GM21528 (cell line): ENCODE measurements at regions not wholly inside any gene's neighbourhood (a gene's known extent, or its start where the extent isn't known, plus 50 kb on each side); places are given as distances from the start of the nearest gene placed in this dataset.

Experiments used
- ATAC-seq: cut with Tn5 transposase; IDR thresholded peaks from one replicate; pipeline ENCODE4 v1.9.1; 2021; ENCODE audit warnings: mild to moderate bottlenecking, moderate library complexity; ENCODE audit not compliant: unreplicated experiment, low FRiP score

DNA sequence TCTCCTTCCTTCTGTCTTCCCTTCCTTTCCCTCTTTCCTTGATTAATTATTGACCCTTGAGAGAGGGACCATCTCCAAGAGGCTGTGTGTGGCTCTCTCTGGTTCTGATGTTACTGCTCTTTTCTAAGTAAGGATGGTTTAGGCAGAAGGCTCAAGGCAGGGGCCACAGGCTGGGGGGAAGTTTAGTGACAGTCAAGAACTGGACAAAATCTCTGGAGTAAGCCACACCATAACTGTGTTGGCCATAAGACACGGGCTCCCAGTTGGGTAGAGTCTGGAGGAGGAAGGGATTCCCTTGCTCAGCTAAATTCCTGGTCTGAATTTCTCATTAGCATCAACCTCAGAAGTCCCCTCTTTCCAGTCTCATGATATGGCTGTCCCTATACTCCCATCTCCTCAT is 74.7 kb downstream of the BUD13 start:
- ATAC-seq: no peak

DNA sequence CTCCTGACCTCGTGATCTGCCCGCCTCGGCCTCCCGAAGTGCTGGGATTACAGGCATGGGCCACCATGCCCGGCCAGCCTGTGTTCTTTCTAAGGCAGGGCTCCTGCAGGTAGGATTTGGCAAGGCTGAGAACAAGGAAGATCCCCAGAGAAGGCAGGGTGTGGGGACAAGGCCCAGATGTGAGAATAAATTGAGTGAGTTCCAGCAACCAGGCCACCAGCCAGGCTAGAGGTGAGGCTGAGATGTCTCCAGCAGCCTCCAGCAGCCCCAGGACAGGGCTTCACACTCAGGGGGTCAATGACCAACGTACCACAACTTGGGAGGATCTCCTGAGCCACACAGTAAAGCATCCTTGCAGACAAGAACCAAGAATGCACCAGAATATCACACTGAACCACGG is 75.1 kb downstream of the BUD13 start:
- no peak for ATAC-seq

DNA sequence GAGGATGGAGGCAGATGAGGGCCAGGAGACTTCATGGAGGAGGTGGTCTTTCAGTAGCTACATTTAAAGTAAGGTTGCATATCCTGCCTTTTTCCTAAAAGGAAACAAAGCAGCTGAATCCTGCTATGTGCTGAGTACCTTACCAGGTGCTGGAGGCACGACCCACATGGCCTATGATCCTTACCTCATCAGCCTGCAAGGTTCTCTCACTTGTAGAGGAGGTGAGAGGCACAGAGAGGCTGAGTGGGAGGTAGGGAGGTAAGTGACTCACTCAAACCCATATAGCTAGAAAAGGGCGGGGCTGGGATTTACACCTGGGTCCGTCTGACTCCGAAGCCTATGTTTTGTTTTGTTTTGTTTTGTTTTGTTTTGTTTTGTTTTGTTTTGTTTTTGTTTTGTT is 75.8 kb downstream of the BUD13 start:
- no peak for ATAC-seq

DNA sequence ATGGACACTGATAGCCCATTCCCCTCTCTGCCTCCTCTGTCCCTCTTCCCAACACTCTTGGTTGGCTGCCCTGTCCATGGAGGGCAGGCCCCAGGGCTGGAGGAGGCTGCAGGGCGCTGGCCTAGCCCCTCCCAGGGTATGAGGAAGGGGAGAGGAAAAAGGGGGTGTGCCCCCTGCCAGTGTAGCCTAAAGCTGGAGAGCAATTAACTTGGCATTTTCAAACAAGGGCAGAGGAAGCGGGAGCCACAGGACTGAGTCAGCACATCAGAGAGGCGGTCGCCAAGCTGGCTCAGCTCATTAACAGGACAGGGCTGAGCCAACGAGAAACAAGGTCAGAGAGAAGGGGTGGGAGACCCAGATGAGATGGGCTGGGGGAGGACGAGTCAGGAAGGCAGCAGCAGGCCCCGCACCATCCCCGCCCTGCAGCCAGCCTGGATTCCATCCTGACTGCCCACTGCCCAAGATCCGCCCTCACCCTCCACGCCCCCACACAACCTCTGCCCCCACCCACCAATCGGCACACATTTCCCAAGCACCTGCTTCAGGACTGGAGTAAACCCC is 76.3 kb downstream of the BUD13 start:
- ATAC-seq: no peak

DNA sequence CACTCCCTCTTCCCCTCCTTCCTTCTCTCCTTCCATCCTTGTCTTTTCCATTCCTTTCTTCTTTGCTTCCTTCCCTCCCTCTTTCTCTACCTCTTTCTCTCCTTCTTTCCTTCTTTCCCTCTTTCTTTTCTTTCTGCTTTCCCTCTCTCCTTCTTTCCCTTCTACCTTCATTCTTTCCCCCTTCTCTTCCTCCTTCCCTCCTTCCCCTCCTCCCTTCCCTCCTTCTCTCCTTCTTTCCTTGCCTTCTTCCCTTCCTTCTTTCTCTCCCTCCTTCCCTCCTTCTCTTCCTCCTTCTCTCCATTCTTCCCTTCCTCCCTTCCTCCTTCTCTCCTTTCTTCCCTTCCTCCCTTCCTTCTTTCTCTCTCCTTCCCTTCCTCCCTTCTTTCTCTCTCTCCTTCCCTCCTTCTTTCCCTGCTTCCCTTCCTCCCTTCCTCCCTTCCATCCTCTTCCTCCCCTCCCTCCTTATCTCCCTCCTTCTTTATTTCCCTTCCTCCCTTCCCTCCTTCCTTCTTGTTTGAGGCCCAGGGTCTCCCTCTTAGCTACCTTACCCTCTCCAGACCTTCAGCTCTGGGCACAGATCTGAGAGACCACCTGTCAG is 77.0 kb downstream of the BUD13 start:
- no peak for ATAC-seq

DNA sequence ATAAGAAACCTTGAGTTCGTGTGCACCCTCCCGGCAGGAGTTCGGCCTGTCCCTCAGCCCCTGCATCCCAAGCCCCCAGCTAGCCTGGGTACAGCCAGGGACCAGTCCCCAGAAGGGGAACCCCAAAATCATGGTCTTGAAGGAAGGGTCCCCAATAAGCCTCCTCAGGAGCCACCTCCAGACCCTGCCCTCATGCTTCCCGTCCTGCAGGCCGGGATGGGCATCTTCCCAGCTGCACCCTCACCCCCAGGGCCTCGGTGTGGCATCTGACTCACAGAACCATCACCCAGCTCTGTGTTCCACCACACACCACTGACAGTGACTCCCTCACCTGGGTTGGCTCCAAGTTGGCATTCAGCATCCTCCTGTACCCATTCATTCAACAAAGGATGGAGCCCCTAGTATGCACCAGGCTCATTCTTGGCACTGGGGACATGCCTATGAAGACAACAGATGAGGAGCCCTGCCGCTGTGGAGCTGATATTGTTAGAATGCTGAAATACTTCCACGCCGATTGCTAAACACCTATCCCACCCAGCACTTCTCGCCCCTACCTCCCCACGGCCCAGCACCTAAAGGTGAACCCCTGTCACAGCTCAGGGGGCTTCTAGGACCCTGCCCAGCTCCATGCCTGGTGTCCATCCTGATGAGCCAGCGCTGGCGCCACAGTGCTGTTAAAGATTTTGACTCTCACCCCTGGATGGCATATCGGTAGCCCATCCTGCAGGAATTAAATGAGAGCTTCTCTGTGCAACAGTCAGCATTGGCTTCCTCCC is 77.8 kb downstream of the BUD13 start:
- no peak for ATAC-seq

DNA sequence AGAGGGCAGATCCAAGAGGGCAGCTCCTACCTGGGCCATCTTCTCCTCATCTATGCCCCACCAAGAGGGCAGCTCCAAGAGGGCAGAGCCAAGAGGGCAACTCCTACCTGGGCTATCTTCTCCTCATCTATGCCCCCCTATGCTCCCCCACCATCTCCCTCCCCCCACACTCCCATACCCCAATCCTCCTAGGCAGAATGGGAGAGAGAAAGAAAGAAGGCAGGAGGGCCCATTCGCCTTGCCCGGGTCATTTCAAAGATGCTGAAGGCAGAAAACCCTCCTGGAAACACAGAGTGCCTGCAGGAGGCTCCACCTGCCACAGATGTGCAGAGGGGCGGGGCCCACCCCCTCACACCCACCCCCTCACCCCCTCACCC is 78.5 kb downstream of the BUD13 start:
- ATAC-seq: no peak

DNA sequence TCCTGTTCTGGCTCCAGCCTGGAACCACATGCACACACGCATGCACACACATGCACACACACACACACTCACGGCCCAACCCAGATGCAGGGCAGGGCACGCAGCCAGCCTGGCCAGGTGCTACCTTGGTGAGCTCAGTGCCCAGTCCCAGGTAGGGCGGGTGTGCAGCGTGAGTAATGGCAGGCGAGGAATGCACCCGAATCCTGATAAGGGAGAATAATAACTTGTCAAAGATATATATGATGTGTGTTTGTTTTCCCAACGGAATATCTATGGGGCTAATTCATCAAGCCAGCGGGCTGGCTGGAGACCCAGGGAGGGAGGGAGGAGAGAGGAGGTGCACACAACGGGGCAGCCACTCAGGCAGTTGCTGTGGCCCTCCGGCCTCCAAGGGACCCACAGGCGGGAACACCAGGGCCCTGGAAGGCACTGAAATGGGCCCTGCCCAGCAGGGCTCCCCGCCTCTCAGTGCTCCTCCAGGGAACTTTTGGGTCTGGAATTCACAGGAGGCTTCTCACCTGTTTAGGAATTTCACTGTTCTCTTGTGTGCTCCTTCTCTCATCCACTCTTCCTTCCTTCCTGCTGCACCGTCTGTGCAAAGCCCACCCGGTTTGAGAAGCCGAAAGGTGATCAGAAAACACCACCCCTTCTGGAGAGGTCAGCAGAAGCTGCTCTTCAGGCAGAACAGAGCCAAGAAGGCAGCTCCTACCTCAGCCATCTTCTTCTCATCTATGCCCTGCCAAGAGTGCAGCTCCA is 79.0 kb downstream of the BUD13 start:
- no peak for ATAC-seq

DNA sequence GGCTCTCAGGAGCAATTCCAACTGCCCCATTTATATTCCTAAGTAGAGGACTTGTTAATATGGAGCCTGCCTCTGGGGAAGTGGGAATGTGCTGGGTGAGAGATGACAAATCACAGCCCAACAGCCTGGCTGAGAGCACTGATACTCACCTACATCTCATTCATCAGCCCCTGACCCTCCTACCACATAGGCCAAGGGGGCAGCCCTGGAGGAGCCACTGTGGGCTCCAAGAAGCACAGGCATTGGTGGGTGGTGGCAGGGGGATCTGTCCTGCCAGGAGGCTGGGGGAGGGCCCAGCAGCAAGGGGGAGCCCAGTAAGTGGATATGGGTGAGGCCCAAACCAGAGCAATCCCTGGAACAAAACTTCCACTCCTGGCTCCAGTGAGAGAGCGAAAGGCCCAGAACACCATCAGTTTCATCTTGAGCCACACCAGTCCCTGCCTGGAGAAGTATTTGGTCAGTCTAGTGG is 79.7 kb downstream of the BUD13 start:
- no peak for ATAC-seq

DNA sequence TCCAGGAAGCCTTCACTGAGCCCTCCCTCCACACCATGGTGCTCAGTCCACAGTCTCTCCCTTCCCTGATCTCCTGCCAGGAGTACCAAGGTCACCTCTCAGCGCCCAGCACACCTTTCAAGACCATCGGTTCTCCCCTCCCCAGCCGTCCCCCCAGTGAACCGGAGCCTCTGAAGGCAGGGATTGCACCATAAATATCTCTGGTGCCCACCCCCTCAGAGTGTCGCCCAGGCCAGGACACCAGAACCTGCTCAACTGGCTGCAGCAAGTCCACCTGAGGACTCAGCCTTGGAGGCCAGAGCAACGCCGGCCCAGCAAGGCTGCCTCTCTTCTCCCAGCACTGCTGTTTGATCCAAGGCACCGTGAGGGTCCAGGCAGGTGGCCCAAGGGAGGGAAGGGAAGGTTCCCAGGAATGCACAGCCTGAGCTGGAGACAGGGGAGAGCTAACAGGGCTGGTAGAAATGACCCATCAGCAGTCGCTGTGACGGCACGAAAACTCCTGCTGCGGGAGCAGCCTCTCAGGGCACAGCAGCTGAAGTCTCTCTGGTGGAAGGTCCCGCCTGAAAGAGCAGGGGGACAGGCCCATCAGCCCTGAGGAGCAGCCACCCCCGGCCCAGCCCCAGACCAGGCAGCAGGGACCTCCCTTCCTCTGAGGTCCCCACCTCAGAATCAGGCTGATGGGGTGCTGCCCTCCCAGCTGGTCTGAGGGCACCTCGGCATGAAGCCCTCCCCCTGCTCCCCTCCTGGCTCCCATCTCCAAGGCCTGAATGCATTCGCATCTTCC is 80.3 kb downstream of the BUD13 start:
- no peak for ATAC-seq

DNA sequence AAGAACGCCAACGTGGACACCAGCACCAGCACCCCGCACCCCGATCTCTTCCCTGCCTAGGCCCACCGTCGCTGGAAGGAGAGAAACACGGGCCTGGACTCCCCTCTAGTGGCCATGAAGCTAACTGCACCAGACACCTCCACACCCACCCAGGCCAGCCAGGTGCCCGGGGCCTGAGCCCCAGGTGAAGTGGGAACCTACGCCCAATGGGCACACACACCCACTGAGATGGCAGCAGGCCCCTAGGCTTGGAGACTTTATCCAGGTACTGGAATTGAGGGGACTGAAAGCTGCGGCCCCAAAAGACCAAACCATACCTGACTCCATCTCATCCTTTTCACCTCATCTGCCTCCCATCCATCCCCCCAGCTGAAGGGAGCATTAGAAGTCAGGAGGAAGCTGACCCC is 81.0 kb downstream of the BUD13 start:
- peak; percentile 70 for ATAC-seq

DNA sequence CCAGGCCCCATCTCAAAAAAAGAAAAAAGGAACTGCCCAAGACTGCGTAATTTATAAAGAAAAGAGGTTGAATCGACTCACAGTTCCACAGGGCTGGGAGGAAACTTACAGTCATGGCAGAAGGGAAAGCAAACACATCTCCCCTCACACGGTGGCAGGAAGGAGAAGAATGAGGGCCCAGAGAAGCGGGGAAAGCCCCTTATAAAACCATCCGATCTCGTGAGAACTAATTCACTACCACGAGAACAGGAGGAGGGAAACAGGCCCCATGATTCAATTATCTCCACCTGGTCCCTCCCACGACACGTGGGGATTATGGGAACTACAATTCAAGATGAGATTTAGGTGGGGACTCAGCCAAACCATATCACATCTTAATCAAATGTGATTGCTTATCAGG is 82.2 kb downstream of the BUD13 start:
- ATAC-seq: no peak

DNA sequence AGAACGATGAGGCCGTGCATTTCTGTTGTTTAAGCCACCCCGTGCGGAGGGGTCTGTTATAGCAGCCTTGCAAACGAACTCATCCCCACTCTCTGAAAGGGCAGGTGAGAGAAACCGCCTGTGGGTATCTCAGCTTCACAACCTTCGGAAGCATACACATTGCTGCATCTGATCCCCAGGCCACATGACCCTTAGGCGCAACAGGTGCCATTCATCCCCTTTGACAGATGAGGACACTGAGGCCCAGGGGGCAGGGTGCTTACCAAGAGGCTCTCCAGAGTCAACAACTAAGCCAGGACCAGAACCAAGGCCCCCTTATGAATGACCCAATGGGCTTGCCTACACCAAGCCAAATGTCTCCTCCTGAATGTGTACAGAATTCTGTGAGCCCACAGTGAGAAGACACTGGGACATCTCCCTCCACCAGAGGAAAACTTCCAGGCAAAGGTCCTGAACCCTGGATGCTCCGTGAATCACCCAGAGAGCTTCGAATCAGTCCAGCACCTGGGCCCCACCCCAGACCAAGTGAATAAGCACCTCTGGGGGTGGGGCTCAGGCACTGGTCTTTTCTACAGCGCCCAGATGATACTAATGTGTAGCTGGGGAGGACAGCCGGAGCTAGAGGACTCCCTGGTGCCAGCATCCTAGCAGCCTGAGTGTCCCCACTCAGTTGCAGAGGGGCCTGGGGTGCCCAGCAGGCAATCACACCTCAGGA is 83.2 kb downstream of the BUD13 start:
- ATAC-seq: no peak

DNA sequence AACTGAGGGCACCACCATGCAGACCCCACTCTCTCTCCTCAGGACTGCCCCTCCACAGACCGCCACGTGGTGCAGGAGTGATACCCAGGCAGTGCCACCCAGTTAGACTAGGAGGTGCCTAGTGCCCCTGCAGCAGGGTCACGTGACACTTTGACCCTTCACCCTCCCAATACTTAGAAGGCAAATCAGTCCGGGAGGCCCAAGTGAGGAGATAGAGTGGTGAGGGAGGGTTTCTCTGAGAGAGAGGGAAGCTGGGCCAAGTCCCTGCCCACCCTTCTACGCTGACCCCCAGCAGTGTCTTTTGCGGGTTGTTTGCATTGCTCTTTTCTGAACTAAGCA is 84.6 kb downstream of the BUD13 start:
- no peak for ATAC-seq

DNA sequence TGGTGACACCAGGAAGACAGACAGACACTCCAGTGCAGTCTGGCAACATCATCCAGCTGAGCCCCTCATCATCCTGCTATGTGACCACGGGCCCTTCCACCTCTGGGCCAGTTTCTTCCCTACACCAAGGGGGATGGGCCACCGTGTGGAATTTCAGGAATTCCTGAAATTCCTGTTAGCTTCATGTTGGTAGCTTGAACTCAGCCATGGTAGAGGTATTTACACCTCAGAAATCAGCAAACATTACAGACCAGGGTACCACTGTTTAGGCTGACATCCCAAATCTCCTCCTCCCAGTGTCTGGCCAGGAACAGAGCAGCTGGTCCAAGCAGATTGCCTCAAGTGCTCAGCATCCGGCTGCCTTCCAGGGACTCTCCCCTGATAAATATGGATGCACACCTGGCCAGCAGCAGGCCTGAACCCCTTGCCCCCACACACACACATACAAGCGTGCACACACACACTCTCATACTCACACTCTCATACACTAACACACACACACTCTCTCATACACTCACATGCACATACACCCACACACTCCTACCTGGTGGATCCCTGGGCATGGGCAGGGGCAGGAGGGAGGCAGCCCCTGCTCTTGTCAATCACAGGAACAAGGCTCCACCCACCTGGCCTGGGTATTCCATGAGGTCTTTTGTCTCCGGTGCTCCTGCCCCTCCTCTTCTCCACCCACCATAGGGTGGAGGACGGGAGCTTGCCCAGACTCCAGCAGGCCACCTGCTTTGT is 85.2 kb downstream of the BUD13 start:
- ATAC-seq: no peak

DNA sequence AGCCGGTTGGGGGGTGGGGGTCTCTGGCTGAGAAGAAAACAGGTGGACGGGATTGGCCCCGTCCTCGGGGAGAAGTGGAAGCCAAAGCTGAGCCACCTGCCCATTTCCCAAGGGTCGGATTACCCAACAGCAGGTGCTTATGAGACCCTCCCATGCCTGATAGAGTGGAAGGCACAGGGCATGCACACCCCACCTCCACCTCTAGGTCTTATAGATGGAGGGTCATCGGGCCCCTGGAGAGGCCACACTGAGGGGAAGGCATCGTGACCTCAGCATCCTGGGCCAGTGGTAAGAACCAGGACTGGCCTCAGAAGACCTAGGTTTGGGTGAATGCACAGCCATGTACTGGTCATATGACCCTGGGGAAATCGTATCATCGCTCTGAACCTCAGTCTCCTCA is 85.9 kb downstream of the BUD13 start:
- ATAC-seq: no peak

DNA sequence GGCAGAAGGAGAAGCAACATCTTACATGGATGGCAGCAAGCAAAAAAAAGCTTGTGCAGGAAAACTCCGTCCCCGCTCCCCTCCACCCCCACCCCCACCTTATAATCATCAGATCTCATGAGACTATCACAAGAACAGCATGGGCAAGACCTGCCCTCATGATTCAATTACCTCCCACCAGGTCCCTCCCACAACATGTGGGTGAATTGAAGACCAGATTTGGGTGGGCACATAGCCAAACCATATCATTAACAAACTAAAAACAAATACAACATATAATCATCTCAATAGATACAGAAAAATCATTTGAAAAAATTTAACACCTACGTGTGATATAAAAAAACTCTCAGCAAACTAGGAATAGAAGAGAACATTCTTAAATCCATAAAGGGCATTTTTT is 88.8 kb downstream of the BUD13 start:
- ATAC-seq: no peak

DNA sequence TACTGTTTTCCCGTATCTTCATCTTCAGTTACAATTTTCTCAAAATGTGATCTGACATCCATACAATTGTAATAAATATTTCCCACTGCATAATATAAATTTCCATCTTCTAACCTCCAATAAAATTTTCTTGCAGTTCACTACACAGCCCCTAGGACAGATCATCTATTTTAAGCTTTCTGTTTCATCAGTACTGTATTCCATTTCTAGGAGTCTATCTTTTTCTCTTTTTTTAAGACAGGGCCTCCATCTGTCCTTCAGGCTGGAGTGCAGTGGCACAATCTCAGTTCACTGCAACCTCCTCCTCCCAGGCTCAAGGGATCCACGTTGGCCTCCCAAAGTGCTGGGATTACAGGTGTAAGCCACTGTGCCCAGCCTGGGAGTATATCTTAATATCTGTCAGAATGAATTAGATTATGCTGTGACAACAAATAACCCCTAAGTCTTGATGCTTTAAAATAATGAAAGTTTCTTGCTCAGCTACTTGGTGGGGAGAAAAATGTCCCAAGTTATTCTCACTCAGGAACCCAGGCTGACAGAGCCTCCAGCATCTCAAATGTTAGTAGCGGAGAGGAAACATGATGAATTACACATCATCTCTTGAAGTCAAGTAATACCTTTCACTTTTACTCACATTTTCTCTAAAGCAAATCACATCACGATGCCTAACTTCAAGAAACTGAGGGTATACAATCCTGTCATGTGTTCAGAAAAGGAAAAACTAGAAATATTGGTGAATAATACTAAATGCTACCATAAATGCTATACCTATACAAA is 92.2 kb downstream of the BUD13 start:
- no peak for ATAC-seq

DNA sequence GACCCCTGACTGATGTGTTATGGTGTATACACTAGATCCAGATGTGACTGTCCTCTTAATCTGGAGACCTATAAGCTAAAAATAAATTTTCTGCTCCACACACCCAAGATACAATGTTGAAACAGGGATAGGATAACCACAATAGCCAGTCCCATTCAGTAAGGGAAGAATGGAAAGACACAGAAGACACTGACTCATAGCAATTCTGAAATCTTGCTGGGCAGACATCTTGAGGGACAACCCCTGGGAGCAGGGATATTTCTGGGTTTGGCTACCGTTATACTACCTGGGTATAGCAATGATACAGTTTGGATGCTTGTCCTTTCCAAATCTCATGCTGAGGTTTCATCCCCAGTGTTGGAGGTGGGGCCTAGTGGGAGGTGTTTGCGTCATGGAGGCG is 93.9 kb downstream of the BUD13 start:
- no peak for ATAC-seq
